SK-N-SH treated with all-trans-retinoic acid at 6 μM for 48 hours (cell line): ENCODE measurements at regions not wholly inside any gene's neighbourhood (a gene's known extent, or its start where the extent isn't known, plus 50 kb on each side); places are given as distances from the start of the nearest gene placed in this dataset.

ENCODE experiments used
- ARNTL ChIP-seq: fragments of 450-650 bp; formaldehyde crosslinking; IDR thresholded peaks from 2 replicates; pipeline ENCODE4 v1.5.0; 2020; ENCODE audit warnings: low read depth, mild to moderate bottlenecking, moderate library complexity, borderline replicate concordance
- BACH2 ChIP-seq: fragments of 250-450 bp; sonication (Bioruptor Pico); IDR thresholded peaks from 2 replicates; pipeline ENCODE4 v1.9.0; 2021; ENCODE audit warnings: mild to moderate bottlenecking, borderline replicate concordance
- OSR1 ChIP-seq: fragments of 250-450 bp; sonication (Bioruptor Pico); IDR thresholded peaks from 2 replicates; pipeline ENCODE4 v1.8.0; 2022; ENCODE audit warnings: moderate library complexity, mild to moderate bottlenecking, inconsistent platforms
- PATZ1 ChIP-seq: fragments of 250-450 bp; sonication (Bioruptor Pico); IDR thresholded peaks from 2 replicates; pipeline ENCODE4 v1.8.0; 2020; ENCODE audit warnings: mild to moderate bottlenecking, moderate library complexity, borderline replicate concordance
- SNAI2 ChIP-seq: fragments of 250-450 bp; sonication (Bioruptor Pico); IDR thresholded peaks from 2 replicates; pipeline ENCODE4 v1.5.0; 2020; ENCODE audit warnings: mild to moderate bottlenecking, moderate library complexity
- TSHZ2 ChIP-seq: fragments of 250-450 bp; sonication (Bioruptor Pico); IDR thresholded peaks from 2 replicates; pipeline ENCODE4 v1.5.0; 2020; ENCODE audit warnings: mild to moderate bottlenecking, moderate library complexity
- ZC3H10 ChIP-seq: fragments of 250-450 bp; sonication (Bioruptor Pico); IDR thresholded peaks from 2 replicates; pipeline ENCODE4 v1.5.1; 2021; ENCODE audit warnings: mild to moderate bottlenecking, moderate library complexity
- ZFP3 ChIP-seq: fragments of 250-450 bp; sonication (Bioruptor Pico); IDR thresholded peaks from 2 replicates; pipeline ENCODE4 v1.5.0; 2020; ENCODE audit warnings: mild to moderate bottlenecking, moderate library complexity
- ZNF565 ChIP-seq: fragments of 450-650 bp; formaldehyde crosslinking; conservative IDR thresholded peaks from 2 replicates; pipeline ENCODE4 v1.5.0; 2020; ENCODE audit warnings: low read depth, mild to moderate bottlenecking, moderate library complexity

GRCh38 chr21:22138297-22139016 is 1140.2 kb downstream of the NCAM2 start:
- TF ChIP-seq TSHZ2 (CRISPR knock-in tag) (no peak), ZNF565 (CRISPR knock-in tag) (no peak), ZFP3 (CRISPR knock-in tag) (no peak), BACH2 (CRISPR knock-in tag) (no peak), PATZ1 (no peak), OSR1 (CRISPR knock-in tag) (no peak), ZC3H10 (CRISPR knock-in tag) (no peak), SNAI2 (CRISPR knock-in tag) (no peak), ARNTL (no peak)
